ENCODE measurements at regions not wholly inside any gene's neighbourhood (a gene's known extent, or its start where the extent isn't known, plus 50 kb on each side); places are given as distances from the start of the nearest gene placed in this dataset.

- no peaks in the 10 kb centered on the region for H4K20me1 ChIP-seq (ENCODE audit: low read depth, low read length)
- no peaks in the 10 kb centered on the region for H3K79me2 ChIP-seq (ENCODE audit: insufficient read depth, low read length)
- no peak overlapping the region for H3K9ac ChIP-seq (ENCODE audit: low read length)
- no peaks in the 10 kb centered on the region for H3K36me3 ChIP-seq (ENCODE audit: low read length)
- H3K9me3 ChIP-seq (ENCODE audit: insufficient read depth, low read length), result no peaks in the 10 kb centered on the region
- H2AFZ ChIP-seq (ENCODE audit: low read depth, low read length, severe bottlenecking), result no peak overlapping the region
- no peaks in the 10 kb centered on the region for H3F3A ChIP-seq (ENCODE audit: insufficient read depth)
- H3K4me3 ChIP-seq (ENCODE audit: insufficient read depth, low read length, poor library complexity, severe bottlenecking), result no peak overlapping the region
- no peaks in the 10 kb centered on the region for H3K27me3 ChIP-seq (ENCODE audit: low read length)
- no peak overlapping the region for H3K4me2 ChIP-seq (ENCODE audit: low read depth, low read length, poor library complexity, severe bottlenecking)
- TF ChIP-seq EZH2phosphoT487 (conservative IDR thresholded peaks at IDR 0.05; ENCODE audit: low read length) (no peak), CTCF (IDR thresholded peaks at IDR 0.05; ENCODE audit: insufficient read depth, low read length, poor library complexity, severe bottlenecking) (no peak)
- no peak overlapping the region for H3K27ac ChIP-seq (ENCODE audit: low read depth, low read length)
- no peaks in the 10 kb centered on the region for H3K9me2 ChIP-seq (replicated peaks; ENCODE audit: insufficient read depth, low read length)
Observed at GRCh38 chr4:83716874-83717273, 181.0 kb downstream of the GPAT3 start.

GRCh38 chr4:83712890-83713289 is 177.0 kb downstream of the GPAT3 start:
- Histone ChIP-seq H4K20me1 (ENCODE audit: low read depth, low read length) (no peaks in the 10 kb centered on the region), H3K79me2 (ENCODE audit: insufficient read depth, low read length) (no peaks in the 10 kb centered on the region), H3K27ac (ENCODE audit: low read depth, low read length) (no peak overlapping the region), H3K4me2 (ENCODE audit: low read depth, low read length, poor library complexity, severe bottlenecking) (no peak overlapping the region), H3K36me3 (ENCODE audit: low read length) (no peaks in the 10 kb centered on the region), H3K27me3 (ENCODE audit: low read length) (no peaks in the 10 kb centered on the region), H3K9me2 (replicated peaks; ENCODE audit: insufficient read depth, low read length) (no peaks in the 10 kb centered on the region), H3K4me3 (ENCODE audit: insufficient read depth, low read length, poor library complexity, severe bottlenecking) (no peak overlapping the region), H2AFZ (ENCODE audit: low read depth, low read length, severe bottlenecking) (no peak overlapping the region), H3K9me3 (ENCODE audit: insufficient read depth, low read length) (no peaks in the 10 kb centered on the region), H3K9ac (ENCODE audit: low read length) (no peak overlapping the region), H3F3A (ENCODE audit: insufficient read depth) (no peaks in the 10 kb centered on the region)
- TF ChIP-seq CTCF (IDR thresholded peaks at IDR 0.05; ENCODE audit: insufficient read depth, low read length, poor library complexity, severe bottlenecking) (no peak), EZH2phosphoT487 (conservative IDR thresholded peaks at IDR 0.05; ENCODE audit: low read length) (no peak)

GRCh38 chr4:83709627-83710026 is 173.7 kb downstream of the GPAT3 start:
- H3K79me2 ChIP-seq (ENCODE audit: insufficient read depth, low read length), result no peaks in the 10 kb centered on the region
- H3K4me2 ChIP-seq (ENCODE audit: low read depth, low read length, poor library complexity, severe bottlenecking), result no peak overlapping the region
- H4K20me1 ChIP-seq (ENCODE audit: low read depth, low read length), result no peaks in the 10 kb centered on the region
- no peaks in the 10 kb centered on the region for H3K9me2 ChIP-seq (replicated peaks; ENCODE audit: insufficient read depth, low read length)
- H3K36me3 ChIP-seq (ENCODE audit: low read length), result no peaks in the 10 kb centered on the region
- no peak overlapping the region for H3K27ac ChIP-seq (ENCODE audit: low read depth, low read length)
- no peaks in the 10 kb centered on the region for H3K27me3 ChIP-seq (ENCODE audit: low read length)
- H2AFZ ChIP-seq (ENCODE audit: low read depth, low read length, severe bottlenecking), result no peak overlapping the region
- no peak overlapping the region for H3K4me3 ChIP-seq (ENCODE audit: insufficient read depth, low read length, poor library complexity, severe bottlenecking)
- H3K9ac ChIP-seq (ENCODE audit: low read length), result no peak overlapping the region
- no peaks in the 10 kb centered on the region for H3F3A ChIP-seq (ENCODE audit: insufficient read depth)
- no peaks in the 10 kb centered on the region for H3K9me3 ChIP-seq (ENCODE audit: insufficient read depth, low read length)
- TF ChIP-seq CTCF (IDR thresholded peaks at IDR 0.05; ENCODE audit: insufficient read depth, low read length, poor library complexity, severe bottlenecking) (no peak), EZH2phosphoT487 (conservative IDR thresholded peaks at IDR 0.05; ENCODE audit: low read length) (no peak)

Measured in SU-DHL-6 (cell line).